ENCODE measurements at regions not wholly inside any gene's neighbourhood (a gene's known extent, or its start where the extent isn't known, plus 50 kb on each side); places are given as distances from the start of the nearest gene placed in this dataset.

DNA sequence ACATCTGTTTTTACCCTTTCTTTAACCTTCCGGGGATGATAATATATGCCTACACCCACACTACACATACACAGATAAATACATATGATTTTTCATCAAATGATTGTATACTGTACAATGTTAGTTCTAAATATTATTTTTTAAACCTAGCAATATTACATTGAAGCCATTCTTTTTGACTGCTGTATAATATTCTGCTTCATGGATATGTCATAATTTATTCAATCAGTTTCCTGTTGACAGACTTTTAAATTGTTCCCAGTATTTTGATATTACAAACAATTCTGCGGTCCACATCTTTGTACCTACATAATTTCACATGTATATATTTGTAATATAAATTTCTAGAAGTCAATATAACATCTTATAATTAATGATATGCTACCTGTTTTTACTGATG, 59.0 kb upstream of the ITGB1 start:
- no peak for TF ChIP-seq CTCF (IDR thresholded peaks at IDR 0.05)
- no peak for TF ChIP-seq POLR2AphosphoS5 (IDR thresholded peaks at IDR 0.05)
- no peak for TF ChIP-seq POLR2A (IDR thresholded peaks at IDR 0.05)
- TF ChIP-seq EP300 (IDR thresholded peaks at IDR 0.05; ENCODE audit: low read depth) = no peak
